GM19397 (cell line): ENCODE measurements at regions not wholly inside any gene's neighbourhood (a gene's known extent, or its start where the extent isn't known, plus 50 kb on each side); places are given as distances from the start of the nearest gene placed in this dataset.

Experiments
- ATAC-seq: cut with Tn5 transposase; IDR thresholded peaks from one replicate; pipeline ENCODE4 v1.9.1; 2021; ENCODE audit warnings: mild to moderate bottlenecking, moderate library complexity; ENCODE audit not compliant: unreplicated experiment

DNA sequence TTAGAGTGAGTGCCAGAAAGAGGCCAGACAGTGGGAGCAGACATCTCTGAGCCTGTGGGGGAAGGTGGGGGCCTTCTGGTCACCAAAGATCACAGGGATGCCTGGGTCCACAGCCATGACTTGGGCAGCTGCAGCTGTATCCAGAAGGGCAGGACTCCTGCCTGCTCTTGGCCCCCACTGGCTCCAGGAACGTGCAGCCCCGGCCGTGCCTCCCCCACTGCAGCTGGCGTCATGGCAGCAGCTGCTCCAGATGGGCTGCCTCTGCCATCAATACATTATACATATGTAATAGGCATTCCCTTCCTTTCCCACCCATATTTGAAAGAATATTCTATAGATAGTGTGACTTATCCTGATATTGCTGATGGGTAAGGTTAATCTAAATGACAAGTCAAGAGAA, 195.5 kb upstream of the SNX19 start:
- ATAC-seq, result no peak

DNA sequence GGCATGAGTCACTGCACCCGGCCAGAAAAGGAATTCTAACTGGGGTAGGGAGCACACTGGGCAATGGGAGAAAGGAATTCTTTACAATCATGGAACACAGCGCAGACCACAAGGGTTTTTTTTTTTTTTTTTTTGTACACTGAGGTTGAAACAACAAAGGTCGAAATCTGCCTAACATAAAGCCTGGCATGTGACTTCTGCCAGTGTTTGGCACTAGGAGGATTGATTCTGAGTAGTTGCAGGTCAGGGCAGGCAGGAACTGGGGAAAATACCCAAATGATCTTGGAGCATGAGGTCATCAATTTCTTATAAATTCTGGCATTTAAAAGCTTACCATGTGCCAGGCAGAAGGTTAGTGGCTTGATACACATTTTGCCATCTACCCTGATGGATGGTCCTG, 202.0 kb upstream of the SNX19 start:
- ATAC-seq, result no peak

DNA sequence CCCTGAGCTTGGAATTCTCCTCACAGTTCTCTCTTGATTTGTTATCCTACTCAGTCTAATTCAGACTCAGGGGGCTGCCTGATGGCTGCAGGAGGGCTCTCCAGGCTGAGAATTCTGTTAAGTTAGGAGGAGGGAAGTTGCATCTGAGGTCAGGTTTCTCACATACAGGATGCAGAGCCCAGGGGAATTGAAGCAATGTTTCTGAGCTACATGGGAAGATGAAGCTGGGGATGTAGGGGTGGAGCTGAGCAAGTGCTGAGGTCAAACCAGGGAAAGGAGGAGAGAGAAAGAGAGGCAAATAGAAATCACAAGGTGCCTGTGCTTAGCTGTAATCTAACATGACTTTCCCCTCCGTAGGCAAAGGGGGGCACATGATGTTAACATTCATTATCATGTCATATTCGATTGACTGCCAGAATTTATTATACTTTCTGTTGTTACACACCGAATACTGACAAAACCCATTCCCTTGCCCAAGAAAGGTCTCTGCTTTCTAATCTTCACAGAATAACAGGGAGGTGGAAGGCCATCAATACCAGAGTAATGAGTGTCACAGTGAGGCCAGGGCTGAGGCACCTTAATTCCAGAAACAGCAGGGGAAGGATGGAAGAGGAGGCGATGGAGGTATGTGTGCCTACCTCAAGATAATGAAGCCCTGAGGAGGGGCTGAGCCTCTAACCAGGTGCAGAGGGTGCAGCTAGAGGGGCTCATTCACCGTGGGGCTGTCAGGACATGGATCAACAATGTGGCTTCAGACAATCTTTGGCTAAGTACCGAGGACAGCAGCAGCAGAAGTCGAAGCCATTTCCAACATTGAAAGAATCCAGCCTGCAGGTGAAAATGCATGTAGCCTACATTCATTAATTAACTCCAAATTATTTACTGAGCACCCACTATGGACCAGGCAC, 205.4 kb upstream of the SNX19 start:
- ATAC-seq, result no peak

DNA sequence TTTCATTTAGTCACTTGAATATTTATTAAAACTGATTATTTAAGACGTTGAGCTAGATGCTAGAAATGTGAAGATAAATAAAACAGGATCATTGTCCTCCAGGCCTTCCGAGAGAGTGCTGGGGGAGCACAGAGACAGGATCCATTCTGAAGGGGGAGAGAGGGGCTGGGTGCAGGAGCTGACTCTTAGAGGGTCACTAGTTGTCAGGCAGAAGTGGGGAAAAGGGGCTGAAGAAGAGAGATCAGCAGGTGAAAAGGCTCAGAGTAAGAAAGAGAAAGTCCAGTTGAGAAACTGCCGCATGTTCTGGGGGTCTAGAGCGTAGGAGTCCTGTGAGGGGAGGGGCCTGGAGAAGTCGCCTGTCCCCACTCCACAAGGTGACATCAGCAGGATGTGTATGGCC, 206.2 kb upstream of the SNX19 start:
- no peak for ATAC-seq

DNA sequence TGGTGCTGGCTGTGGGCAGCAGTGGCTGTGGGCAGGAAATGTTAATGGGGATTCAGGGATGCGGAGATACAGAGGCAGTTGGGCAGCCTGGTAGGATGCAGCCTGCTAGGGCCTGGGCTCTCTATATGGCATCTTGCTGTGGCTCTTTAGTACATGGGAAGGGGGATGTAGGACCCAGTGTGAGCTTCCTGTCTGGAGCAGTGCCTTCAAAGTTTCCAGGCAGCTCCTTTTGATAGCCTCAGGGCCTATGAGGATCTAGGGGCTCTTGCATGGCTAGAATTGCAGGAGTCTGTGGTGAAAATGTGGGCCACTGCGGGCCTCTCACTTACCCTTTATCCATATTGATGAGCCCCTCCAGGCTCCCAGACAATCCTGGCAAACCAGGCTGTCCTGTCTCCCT, 213.2 kb upstream of the SNX19 start:
- ATAC-seq, result no peak

DNA sequence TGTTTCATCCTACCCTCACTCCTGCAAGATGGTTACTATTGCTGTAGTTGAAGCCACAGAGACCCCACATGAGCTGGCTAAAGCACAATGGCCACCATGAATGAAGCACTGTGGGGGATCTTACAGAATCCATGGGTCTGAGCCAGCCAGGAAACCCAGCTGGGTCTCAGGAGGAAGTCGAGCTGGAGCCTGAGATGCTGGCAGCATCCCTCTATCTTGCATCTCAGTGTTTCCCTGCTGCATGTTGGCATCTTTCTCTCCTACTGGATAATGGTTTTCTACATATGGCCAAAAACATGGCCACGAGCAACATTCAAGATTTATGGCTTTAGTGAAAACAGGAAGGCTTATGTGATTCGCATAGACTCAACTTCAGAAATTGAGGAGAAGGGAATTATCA, 219.3 kb upstream of the SNX19 start:
- no peak for ATAC-seq

DNA sequence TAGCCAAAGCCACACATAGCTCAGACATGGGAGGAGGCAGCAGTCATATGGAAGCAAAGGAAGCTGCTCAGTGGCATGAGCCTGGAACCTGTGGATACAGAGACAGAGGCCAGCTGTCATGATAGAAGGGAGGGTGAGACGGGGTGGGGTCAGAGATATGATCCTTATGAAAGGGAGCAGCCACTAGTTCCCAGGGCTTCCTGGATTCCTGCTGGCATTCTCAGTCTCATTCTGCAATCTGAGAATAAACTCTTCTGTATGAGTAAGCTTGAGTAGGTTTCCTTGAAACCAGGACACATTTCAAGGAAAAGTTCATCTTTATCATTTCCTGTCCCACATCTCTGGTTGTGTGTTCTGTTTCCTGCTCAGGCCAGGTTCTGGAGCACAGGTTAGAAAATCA, 220.2 kb upstream of the SNX19 start:
- ATAC-seq, result no peak

DNA sequence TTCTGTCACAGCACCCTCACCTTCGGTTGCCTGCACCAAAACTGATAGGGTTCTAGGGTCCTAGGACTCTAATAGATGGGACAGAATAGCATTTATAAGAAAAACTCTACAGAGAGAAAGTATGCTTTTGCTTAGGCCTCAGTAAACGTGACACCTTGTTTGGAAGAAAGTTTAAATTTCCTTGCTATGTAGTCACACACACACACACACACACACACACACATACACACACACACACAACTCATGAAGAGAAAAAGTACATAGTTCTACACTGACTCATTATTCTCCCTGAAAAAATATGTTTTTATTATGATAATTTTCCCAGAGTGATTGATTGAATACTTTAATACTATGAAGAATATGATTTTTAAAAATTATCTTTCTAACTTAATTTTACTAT, 220.8 kb upstream of the SNX19 start:
- ATAC-seq, result no peak

DNA sequence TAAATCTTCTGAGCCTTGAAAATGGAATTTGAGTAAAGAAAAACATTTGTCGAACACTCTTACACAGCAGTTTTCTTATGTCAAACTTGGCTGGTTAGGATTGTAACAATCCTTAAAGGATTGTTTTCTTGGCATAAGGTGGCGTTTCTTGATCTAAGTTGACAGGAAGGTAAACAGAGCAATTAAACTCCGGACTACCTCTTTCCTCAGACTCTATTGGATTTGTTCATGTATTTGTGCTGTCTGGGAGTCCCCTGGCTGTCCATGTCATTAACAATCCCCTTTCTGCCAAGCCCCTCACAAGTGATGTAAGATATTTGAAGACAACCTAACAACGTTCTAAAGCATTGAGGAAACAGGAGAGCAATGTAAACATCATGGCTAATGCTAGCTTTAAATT, 222.5 kb upstream of the SNX19 start:
- no peak for ATAC-seq

DNA sequence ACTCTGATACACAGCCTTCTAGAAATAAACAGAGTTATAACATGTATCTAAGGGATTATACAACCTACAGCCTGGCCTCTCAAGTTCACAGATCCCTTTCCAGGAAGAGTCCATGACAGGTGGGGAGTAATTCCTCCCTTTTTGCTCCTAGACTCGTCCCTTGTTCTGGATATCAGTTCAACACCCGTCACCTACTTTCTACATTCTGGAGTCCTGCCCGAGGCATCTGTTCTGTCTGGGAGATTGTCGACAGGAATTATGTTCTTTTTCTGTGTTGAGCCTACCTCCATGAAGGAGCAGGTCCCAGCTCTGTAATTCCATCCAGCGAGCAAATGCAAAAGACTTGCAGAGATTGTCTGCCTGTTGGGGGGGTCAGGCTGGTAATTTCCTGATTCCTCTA, 224.6 kb upstream of the NTM start:
- ATAC-seq, result no peak

DNA sequence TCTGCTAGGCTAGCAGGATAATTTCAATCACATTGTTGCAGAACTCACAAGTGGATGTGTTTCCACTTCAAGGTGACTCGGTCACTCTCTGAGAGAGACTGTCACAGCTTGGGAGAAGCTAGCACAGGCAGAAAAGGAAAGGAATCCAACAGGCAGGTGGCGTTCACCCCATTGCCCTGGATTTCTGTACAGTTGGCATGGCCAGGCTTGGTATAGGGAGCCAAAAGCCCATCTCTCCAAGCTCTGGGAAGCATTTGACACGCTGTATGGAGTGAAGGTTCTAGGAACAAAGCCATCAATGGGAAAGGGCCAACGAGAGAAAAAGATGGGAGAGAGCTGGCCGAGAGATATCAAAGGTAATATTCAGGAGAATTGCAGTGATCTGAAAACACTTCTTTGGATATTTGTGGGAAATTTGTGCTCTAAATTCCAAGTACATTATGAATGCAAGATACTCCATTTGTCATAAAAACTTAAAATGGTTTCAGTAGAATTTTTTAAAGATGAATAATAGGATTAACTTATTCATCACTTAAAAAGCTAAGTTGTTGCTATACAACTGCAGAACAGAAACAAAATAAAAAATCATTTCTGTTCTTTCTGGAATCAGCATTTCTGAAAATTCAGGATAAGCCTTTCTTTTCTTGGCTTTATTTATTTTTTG, 223.5 kb upstream of the NTM start:
- no peak for ATAC-seq

DNA sequence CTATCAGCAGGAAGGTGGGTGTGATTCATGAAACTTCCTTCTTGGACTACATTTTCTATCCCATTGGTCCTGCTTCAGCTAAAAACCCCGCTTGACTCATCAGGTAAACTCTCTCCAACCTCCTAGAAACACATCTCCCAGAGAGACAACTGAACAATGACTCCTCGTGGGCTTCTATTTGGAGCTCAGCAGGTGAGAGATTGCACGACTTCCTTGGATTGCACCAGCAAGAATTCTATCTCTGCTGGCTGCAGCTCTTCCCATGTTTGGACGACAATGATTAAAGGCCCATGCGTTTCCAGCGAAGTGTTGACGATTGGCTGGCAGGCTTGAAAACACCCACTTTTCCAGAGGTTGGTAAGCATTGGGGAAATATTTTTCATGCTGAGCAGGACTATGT, 216.1 kb upstream of the NTM start:
- no peak for ATAC-seq

DNA sequence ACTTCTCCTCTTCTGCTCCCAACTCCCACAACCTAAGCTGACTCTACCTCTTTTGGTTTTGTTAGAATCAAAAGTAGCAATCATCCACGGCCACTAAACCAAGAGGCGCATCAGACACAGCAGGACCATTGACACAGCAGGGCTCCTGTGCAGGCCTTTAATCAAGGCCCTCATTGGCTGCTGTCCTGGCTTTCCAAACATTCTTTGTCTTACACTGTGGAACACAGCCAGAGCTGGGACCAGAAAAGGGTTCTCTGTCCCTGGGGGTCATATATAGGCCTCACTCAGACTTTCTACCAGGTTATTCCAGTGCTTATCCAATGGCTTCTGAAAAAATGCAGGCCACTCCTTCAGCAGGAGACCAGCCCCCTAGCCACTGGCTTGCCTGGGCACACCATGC, 212.7 kb upstream of the NTM start:
- no peak for ATAC-seq

DNA sequence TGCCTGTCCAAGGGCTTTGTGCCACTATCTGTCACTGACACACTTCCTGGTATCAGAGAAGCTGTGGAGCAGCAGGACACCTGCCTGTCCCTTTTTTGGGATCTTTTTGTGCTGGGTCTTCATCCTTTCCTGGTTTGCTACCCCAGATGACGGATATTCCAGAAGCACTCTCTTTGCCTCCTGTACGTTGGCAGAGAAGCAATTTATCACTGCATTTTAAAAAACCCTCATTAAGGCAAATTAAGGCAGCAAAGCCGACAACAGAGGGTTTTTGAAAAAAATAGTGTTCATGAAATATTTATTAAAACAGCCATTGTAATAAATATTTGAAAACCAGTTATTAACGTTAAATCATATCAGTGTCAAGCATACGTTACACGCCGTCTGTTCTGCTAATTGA, 209.6 kb upstream of the NTM start:
- ATAC-seq, result no peak

DNA sequence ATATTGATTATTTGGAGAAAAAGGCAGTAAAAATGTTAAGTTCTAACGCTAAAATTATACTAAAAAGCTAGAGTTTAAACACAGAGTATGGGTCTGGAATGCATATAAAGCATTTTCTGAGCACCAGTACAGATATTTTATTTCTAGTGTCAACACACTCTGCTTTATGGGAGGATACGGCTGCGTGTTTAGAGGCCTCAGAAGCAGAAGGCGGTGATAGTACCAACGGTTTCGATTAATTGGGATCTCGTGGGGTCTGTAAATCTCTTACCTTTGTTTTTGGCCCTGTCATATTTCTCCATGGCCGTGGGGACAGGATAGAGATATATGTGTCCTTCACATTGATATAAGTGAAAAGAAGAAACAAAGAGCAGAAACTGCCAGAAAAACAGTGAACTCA, 206.8 kb upstream of the NTM start:
- ATAC-seq, result no peak

DNA sequence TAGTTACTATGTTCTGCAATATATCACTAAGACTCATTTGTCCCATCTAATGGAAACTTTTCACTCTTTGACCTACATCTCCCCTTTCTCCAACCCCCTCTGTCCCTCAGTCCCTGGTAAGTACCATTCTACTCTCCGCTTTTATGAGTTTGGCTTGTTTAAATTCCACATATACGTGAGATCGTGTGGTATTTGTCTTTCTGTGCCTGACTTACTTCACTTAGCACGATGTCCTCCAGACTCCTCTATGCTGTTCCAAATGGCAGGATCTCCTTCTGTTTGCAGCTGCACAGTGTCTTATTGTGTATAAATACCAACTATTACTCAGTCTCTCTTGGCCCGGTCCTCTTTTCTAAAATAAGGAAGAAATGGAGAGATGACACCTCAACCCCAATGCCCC, 205.4 kb upstream of the NTM start:
- ATAC-seq, result no peak

DNA sequence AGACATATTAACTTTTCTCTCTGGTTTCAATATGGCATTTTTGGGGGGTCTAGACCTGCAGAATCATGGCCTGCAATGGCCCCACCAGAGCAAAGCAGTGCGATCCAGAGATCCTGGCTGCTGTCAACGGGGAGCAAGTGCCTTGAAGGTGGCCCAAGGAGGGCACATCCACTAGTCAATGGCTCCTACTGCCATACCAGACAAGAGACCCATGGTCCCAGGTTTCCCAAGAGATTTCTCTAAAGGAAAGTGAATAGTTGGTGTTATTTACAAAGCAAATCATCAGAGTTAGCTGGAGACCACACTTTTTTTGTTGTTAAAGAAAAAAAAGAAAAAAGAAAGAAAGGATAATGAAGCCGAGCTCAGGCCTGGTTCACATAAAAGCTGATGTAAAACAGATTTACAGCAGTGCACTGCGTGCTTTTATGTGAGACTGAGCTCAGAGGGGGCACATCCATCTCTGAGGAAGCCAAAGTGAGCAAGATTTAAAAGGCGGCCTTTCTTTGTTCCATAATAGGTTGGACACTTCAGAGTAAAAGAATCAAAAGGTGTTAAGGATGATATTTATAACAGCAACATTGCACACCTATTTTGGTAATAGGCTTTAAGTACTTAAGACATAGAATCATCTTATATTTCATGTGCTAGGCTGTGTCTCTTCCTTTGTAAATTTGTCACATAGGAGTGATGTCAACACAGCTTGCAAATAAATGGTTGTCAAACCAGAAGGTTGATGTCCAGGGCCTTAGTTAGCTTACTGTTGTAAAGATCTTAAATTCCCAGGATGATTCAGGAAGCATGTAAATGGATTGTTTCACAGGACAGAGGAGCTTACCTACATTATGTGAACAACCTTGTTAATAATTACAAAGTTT, 201.3 kb upstream of the NTM start:
- no peak for ATAC-seq

DNA sequence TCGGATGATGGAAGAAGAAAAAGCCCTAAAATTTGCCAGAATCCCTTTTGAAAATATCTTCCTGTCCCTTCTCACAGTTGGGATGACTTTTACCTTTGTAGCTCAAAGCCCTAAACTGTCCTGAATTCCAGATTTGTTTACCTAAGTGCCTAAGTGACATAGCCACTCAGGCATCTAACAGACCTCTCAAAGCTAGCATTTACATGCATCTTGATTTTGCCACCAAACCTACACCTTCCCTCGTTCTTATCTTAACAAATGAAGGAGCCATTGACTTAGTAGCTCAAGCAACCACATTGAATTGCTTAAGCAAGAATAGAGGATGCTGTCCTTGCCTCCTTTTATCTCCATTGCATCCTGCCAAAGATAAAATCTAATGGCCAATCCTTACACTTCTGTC, 198.4 kb upstream of the NTM start:
- ATAC-seq, result no peak

DNA sequence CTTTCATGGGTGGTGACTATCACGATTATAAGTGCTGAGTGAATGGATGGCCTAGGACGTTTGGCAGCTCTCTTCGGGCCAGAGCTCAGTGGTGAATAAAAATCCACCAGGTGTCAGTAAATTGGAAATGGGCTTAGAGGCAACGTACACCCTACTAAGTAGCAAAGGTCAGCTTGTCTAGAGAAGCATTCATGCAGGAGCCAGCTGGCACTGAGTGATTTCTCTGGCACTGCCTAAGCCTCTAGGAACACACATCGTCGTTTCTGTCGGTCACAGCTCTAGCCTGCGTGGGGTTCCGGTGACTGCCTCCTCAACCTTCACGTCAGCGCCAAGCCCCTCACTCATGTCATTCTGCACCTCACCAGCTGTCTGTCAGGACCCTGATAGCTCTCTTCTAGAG, 192.4 kb upstream of the NTM start:
- ATAC-seq, result no peak

DNA sequence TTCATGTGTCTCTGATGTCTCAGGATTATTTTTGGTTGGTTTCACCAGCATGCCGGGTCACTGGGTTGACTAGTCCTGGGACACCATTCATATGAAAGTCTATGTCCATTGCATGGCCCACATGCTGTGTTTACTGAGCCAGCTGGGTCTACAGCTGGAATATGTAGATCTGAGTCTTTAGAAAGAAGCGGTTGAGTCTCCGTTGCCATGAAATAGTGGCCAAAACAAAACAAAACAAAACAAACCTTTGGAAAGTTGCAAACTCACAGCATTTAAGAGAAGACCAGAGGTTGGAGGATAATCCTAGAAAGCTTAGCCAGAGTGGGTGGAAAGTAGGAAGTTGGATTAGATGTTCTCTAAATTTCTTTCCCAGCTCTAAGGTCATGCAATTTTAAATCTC, 191.8 kb upstream of the NTM start:
- no peak for ATAC-seq

DNA sequence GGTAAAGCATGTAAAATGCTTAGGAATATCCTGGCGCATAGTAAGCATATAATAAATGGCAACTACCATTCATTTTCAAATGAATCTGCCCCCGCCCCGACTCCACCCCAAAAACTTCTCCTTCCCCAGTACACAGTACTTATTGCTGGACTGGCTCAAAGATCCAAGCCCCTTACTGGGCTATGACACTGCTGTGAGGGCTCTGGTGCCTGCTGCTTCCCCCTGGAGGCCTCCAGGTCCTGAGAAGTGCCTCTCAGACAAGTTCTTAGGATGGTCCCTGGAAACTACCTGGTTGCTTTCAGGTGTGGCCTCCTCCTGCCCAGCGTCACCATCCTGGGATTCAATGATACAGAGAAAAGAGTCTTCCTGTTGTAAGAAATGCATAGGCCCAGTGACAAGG, 190.6 kb upstream of the NTM start:
- ATAC-seq, result no peak

DNA sequence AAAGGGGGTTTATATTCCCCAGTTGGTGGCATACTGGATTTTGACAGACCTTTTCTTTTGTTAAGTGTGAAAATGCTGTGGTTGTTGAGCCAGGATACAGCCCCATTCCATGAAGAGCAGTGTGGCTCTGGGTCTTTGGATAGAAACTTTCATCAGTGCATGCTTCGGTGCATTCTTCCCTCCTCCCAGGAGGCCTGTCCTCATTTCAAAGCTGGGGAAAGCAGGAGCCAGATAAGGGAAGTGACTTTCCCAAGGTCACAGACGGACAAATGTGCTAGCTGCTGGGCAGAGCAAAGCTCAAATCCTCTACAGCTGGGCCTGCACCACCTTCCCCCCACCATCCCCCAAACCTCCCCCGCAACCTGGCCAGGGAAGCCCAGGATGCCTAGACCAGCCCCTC, 184.5 kb upstream of the NTM start:
- no peak for ATAC-seq
